ENCODE measurements at regions not wholly inside any gene's neighbourhood (a gene's known extent, or its start where the extent isn't known, plus 50 kb on each side); places are given as distances from the start of the nearest gene placed in this dataset.

GRCh38 chr10:36092116-36092515 is 450.0 kb upstream of the FZD8 start:
- TF ChIP-seq POLR2AphosphoS5 (IDR thresholded peaks at IDR 0.05; ENCODE audit: low read depth, low read length) (no peak), POLR2A (IDR thresholded peaks at IDR 0.05; ENCODE audit: low read depth, low read length) (no peak)

All from GM12892 (cell line).